ENCODE measurements at regions not wholly inside any gene's neighbourhood (a gene's known extent, or its start where the extent isn't known, plus 50 kb on each side); places are given as distances from the start of the nearest gene placed in this dataset.

- Mint-ChIP-seq H3K9me3 (peaks cover 0 to 3% (median 0%) of the 10 kb centered on the region in 7 donors), H3K36me3 (peaks cover 0 to 4% of the 10 kb centered on the region in 2 donors), H3K4me1 (peaks cover 26% of the 10 kb centered on the region), H3K27ac (peak overlapping the region in 2 of 7 donors; percentile 38 to 68), H3K27me3 (ENCODE audit: low read depth in 3 of 3) (peaks cover 2 to 4% (median 4%) of the 10 kb centered on the region in 3 donors), H3K4me3 (no peak overlapping the region)
- Histone ChIP-seq H3K36me3 (replicated peaks in 1 of 2; ENCODE audit: control insufficient read depth in 1 of 2, insufficient read depth in 2 of 2, low read length in 2 of 2) (no peaks in the 10 kb centered on the region), H2AFZ (ENCODE audit: insufficient read depth, low read depth, low read length, poor library complexity, severe bottlenecking) (no peak overlapping the region), H3K4me3 (replicated peaks in 1 of 3; ENCODE audit: low read depth in 2 of 3, low read length in 3 of 3) (no peak overlapping the region), H3K9ac (ENCODE audit: insufficient read depth, low read length, poor library complexity, severe bottlenecking) (no peak overlapping the region), H3K9me3 (replicated peaks in 1 of 2; ENCODE audit: control insufficient read depth in 1 of 2, insufficient read depth in 1 of 2, low read length in 2 of 2) (no peaks in the 10 kb centered on the region), H3K4me2 (replicated peaks; ENCODE audit: extremely low read depth, low read length, poor library complexity, severe bottlenecking) (no peak overlapping the region), H3K4me1 (ENCODE audit: control insufficient read depth in 1 of 2, insufficient read depth in 2 of 2, low read length in 2 of 2) (peaks cover 18 to 22% of the 10 kb centered on the region in 2 donors), H4K20me1 (ENCODE audit: insufficient read depth, low read length) (no peaks in the 10 kb centered on the region), H3K27ac (ENCODE audit: low read depth in 1 of 2, low read length in 2 of 2) (no peak overlapping the region), H3K27me3 (ENCODE audit: control insufficient read depth in 2 of 2, insufficient read depth in 2 of 2, low read length in 2 of 2) (no peaks in the 10 kb centered on the region), H3K79me2 (ENCODE audit: insufficient read depth, low read length) (no peaks in the 10 kb centered on the region)
- intact Hi-C loops (cut with micrococcal nuclease), result no loop called here
- no CpG with 5 or more reads among the region's 3 CpGs for WGBS (ENCODE audit: insufficient coverage)
- TF ChIP-seq CTCF (IDR thresholded peaks at IDR 0.05), result no peak
- DNase-seq, result no peak
These were observed 75.6 kb upstream of the RFX8 start for GRCh38 chr2:101550555-101550954.

- Mint-ChIP-seq H3K27me3 (ENCODE audit: low read depth in 3 of 3) (peaks cover 4% of the 10 kb centered on the region in 3 donors), H3K4me3 (no peak overlapping the region), H3K36me3 (peaks cover 0 to 4% of the 10 kb centered on the region in 2 donors), H3K9me3 (peaks cover 0 to 3% (median 0%) of the 10 kb centered on the region in 7 donors), H3K4me1 (peaks cover 28% of the 10 kb centered on the region), H3K27ac (no peak overlapping the region)
- Histone ChIP-seq H3K4me3 (replicated peaks in 1 of 3; ENCODE audit: low read depth in 2 of 3, low read length in 3 of 3) (no peak overlapping the region), H3K27me3 (ENCODE audit: control insufficient read depth in 2 of 2, insufficient read depth in 2 of 2, low read length in 2 of 2) (no peaks in the 10 kb centered on the region), H4K20me1 (ENCODE audit: insufficient read depth, low read length) (no peaks in the 10 kb centered on the region), H3K36me3 (replicated peaks in 1 of 2; ENCODE audit: control insufficient read depth in 1 of 2, insufficient read depth in 2 of 2, low read length in 2 of 2) (no peaks in the 10 kb centered on the region), H2AFZ (ENCODE audit: insufficient read depth, low read depth, low read length, poor library complexity, severe bottlenecking) (no peak overlapping the region), H3K9me3 (replicated peaks in 1 of 2; ENCODE audit: control insufficient read depth in 1 of 2, insufficient read depth in 1 of 2, low read length in 2 of 2) (no peaks in the 10 kb centered on the region), H3K4me1 (ENCODE audit: control insufficient read depth in 1 of 2, insufficient read depth in 2 of 2, low read length in 2 of 2) (peaks cover 20 to 26% of the 10 kb centered on the region in 2 donors), H3K79me2 (ENCODE audit: insufficient read depth, low read length) (no peaks in the 10 kb centered on the region), H3K27ac (ENCODE audit: low read depth in 1 of 2, low read length in 2 of 2) (no peak overlapping the region), H3K4me2 (replicated peaks; ENCODE audit: extremely low read depth, low read length, poor library complexity, severe bottlenecking) (no peak overlapping the region), H3K9ac (ENCODE audit: insufficient read depth, low read length, poor library complexity, severe bottlenecking) (no peak overlapping the region)
- no CpG with 5 or more reads among the region's 1 CpG for WGBS (ENCODE audit: insufficient coverage)
- TF ChIP-seq CTCF (IDR thresholded peaks at IDR 0.05), result no peak
- intact Hi-C loops (cut with micrococcal nuclease), result no loop called here
- DNase-seq, result no peak
These were observed 74.5 kb upstream of the RFX8 start for GRCh38 chr2:101549371-101549770.
